MM.1S (cell line): ENCODE measurements at regions not wholly inside any gene's neighbourhood (a gene's known extent, or its start where the extent isn't known, plus 50 kb on each side); places are given as distances from the start of the nearest gene placed in this dataset.

Experiments
- DNase-seq: peaks from one replicate; pipeline ENCODE4 v3.0.0-alpha.2; 2015
- H2AFZ ChIP-seq: fragments of 300-600 bp; sonication (generic); 2 replicates; pipeline ENCODE4 v1.6.0; 2016; ENCODE audit warnings: antibody characterized with exemption, low read length
- H3F3A ChIP-seq: fragments of 300-600 bp; sonication (generic); 2 replicates; pipeline ENCODE4 v1.6.1; 2016; ENCODE audit warnings: mild to moderate bottlenecking, antibody characterized with exemption, low read length, moderate library complexity, mixed read lengths; ENCODE audit not compliant: insufficient read depth
- H3K27ac ChIP-seq: fragments of 300-600 bp; sonication (generic); 2 replicates; pipeline ENCODE4 v1.5.1; 2016; ENCODE audit warnings: mild to moderate bottlenecking, low read length
- H3K27me3 ChIP-seq: fragments of 300-600 bp; sonication (generic); replicated peaks from 2 replicates; pipeline ENCODE4 v1.6.0; 2016; ENCODE audit warnings: low read length; ENCODE audit not compliant: insufficient read depth
- H3K36me3 ChIP-seq: fragments of 300-600 bp; sonication (generic); replicated peaks from 2 replicates; pipeline ENCODE4 v1.6.1; 2016; ENCODE audit warnings: mild to moderate bottlenecking, low read length, mixed read lengths; ENCODE audit not compliant: insufficient read depth
- H3K4me1 ChIP-seq: fragments of 300-600 bp; sonication (generic); 2 replicates; pipeline ENCODE4 v1.6.1; 2016; ENCODE audit warnings: low read length, mixed read lengths
- H3K4me2 ChIP-seq: fragments of 300-600 bp; sonication (generic); 2 replicates; pipeline ENCODE4 v1.6.0; 2016; ENCODE audit warnings: low read depth, low read length
- H3K4me3 ChIP-seq: fragments of 300-600 bp; sonication (generic); 2 replicates; pipeline ENCODE4 v1.5.1; 2016; ENCODE audit warnings: low read length, mixed read lengths
- H3K79me2 ChIP-seq: fragments of 300-600 bp; sonication (generic); 2 replicates; pipeline ENCODE4 v1.6.1; 2016; ENCODE audit warnings: mixed run types, low read length, mixed read lengths
- H3K9ac ChIP-seq: fragments of 300-600 bp; sonication (generic); 2 replicates; pipeline ENCODE4 v1.6.1; 2016; ENCODE audit warnings: low read length, mixed read lengths
- H3K9me2 ChIP-seq: fragments of 300-600 bp; sonication (generic); replicated peaks from 2 replicates; pipeline ENCODE4 v1.6.1; 2016; ENCODE audit warnings: mild to moderate bottlenecking, low read length, mixed read lengths; ENCODE audit not compliant: insufficient read depth
- H3K9me3 ChIP-seq: fragments of 300-600 bp; sonication (generic); replicated peaks from 2 replicates; pipeline ENCODE4 v1.6.1; 2016; ENCODE audit warnings: mild to moderate bottlenecking, low read length, mixed read lengths; ENCODE audit not compliant: insufficient read depth
- H4K20me1 ChIP-seq: fragments of 300-600 bp; sonication (generic); 2 replicates; pipeline ENCODE4 v1.6.1; 2016; ENCODE audit warnings: mild to moderate bottlenecking, low read length, moderate library complexity, mixed read lengths; ENCODE audit not compliant: insufficient read depth
- EZH2 ChIP-seq: fragments of 300-600 bp; sonication (generic); optimal IDR thresholded peaks from 2 replicates; pipeline ENCODE3; 2017; ENCODE audit warnings: low read depth, mild to moderate bottlenecking, antibody characterized with exemption, low read length, mixed read lengths
- EZH2phosphoT487 ChIP-seq: fragments of 300-600 bp; sonication (generic); IDR thresholded peaks from 2 replicates; pipeline ENCODE4 v1.6.1; 2018; ENCODE audit warnings: antibody characterized with exemption, low read length
- TF ChIP-seq, protein P1 (sequence below): fragments of 300-600 bp; sonication (generic); IDR thresholded peaks from 2 replicates; pipeline ENCODE4 v1.5.1; 2016; ENCODE audit warnings: antibody characterized with exemption, low read length, mixed read lengths

DNA sequence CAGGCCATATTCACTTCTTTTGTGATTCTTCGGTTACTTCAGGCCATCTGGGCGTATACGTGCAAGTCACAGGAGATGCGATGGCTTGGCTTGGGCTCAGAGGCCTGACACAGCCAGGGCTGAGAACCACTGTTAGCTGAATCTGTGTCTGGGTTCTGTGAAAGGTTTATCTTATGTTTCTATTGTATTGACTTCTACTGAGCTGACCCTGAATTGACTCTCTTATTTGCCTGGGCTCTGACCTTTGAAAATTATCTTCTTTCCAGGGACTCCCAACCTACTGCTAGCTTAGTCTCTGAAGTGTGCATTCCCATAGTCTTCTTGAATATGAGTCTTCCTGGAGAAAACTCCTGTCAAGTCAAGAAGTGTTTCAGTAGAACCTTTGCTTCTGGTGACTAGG, 226.4 kb upstream of the SOX4 start:
- Histone ChIP-seq H3K27ac (no peak overlapping the region), H3K4me2 (no peak overlapping the region), H3F3A (no peaks in the 10 kb centered on the region), H3K4me1 (no peaks in the 10 kb centered on the region), H3K36me3 (no peaks in the 10 kb centered on the region), H3K9me2 (no peaks in the 10 kb centered on the region), H3K9me3 (no peaks in the 10 kb centered on the region), H3K4me3 (no peak overlapping the region), H4K20me1 (no peaks in the 10 kb centered on the region), H3K9ac (no peak overlapping the region), H3K79me2 (no peaks in the 10 kb centered on the region), H3K27me3 (no peaks in the 10 kb centered on the region), H2AFZ (no peak overlapping the region)
- TF ChIP-seq, protein P1, sequence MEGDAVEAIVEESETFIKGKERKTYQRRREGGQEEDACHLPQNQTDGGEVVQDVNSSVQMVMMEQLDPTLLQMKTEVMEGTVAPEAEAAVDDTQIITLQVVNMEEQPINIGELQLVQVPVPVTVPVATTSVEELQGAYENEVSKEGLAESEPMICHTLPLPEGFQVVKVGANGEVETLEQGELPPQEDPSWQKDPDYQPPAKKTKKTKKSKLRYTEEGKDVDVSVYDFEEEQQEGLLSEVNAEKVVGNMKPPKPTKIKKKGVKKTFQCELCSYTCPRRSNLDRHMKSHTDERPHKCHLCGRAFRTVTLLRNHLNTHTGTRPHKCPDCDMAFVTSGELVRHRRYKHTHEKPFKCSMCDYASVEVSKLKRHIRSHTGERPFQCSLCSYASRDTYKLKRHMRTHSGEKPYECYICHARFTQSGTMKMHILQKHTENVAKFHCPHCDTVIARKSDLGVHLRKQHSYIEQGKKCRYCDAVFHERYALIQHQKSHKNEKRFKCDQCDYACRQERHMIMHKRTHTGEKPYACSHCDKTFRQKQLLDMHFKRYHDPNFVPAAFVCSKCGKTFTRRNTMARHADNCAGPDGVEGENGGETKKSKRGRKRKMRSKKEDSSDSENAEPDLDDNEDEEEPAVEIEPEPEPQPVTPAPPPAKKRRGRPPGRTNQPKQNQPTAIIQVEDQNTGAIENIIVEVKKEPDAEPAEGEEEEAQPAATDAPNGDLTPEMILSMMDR, result no peak
- TF ChIP-seq EZH2phosphoT487 (no peak), EZH2 (no peak)
- DNase-seq, result no peak

DNA sequence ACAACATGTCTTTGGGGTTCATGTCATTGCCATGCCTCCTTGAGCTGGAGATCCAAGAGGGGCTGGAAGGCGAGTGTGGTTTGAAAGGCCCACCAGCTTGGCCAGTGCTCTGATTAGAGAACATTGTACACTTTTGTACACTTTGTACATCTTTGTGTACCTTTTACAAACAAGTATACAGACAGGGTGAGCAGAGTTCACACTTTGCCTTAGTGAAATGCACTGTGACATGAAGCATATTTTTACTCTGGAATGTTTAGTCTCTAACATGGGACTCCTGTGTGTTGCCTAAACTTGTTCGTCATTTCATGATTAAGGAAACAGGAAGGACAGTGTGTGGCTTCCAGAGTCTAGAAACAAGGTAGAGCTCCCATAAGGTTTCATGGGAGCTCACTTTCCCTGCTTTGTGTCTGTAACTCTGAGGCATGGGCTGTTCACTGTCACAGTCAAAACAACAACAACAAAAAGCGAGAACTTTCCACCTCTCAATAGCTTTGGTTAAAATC, 225.8 kb upstream of the SOX4 start:
- H3K79me2 ChIP-seq, result no peaks in the 10 kb centered on the region
- TF ChIP-seq, protein P1, result no peak
- TF ChIP-seq EZH2phosphoT487, result no peak
- no peak for TF ChIP-seq EZH2
- H3K4me1 ChIP-seq, result no peaks in the 10 kb centered on the region
- DNase-seq, result no peak
- no peak overlapping the region for H3K4me2 ChIP-seq
- no peaks in the 10 kb centered on the region for H3K27me3 ChIP-seq
- no peaks in the 10 kb centered on the region for H3F3A ChIP-seq
- H3K9me2 ChIP-seq, result no peaks in the 10 kb centered on the region
- no peaks in the 10 kb centered on the region for H4K20me1 ChIP-seq
- H3K9ac ChIP-seq, result no peak overlapping the region
- H2AFZ ChIP-seq, result no peak overlapping the region
- H3K9me3 ChIP-seq, result no peaks in the 10 kb centered on the region
- H3K4me3 ChIP-seq, result no peak overlapping the region
- H3K27ac ChIP-seq, result no peak overlapping the region
- H3K36me3 ChIP-seq, result no peaks in the 10 kb centered on the region

DNA sequence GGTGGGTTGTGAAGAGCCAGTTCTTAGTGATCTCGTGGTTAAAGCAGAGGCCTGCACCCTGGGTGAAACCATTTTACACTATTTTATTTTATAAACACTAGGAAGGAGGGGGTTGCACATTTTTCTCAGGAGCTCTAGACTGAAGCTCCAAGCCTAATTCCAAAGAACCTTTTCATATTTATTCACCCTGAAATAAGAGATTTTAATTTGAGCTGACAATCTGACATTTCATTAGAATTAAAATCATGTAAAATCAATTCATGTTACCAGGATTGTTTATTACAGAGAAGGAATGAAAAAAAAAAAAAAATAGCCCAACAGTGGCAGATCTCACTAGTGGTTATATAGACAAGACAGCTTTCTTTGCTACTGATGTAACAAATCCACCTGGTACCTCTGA, 222.5 kb upstream of the SOX4 start:
- Histone ChIP-seq H3K9me2 (no peaks in the 10 kb centered on the region), H3F3A (no peaks in the 10 kb centered on the region), H3K4me2 (no peak overlapping the region), H3K9me3 (no peaks in the 10 kb centered on the region), H3K27me3 (no peaks in the 10 kb centered on the region), H3K4me3 (no peak overlapping the region), H3K27ac (no peak overlapping the region), H4K20me1 (no peaks in the 10 kb centered on the region), H3K4me1 (no peaks in the 10 kb centered on the region), H3K79me2 (no peaks in the 10 kb centered on the region), H3K36me3 (no peaks in the 10 kb centered on the region), H3K9ac (no peak overlapping the region), H2AFZ (no peak overlapping the region)
- TF ChIP-seq, protein P1, result no peak
- TF ChIP-seq EZH2, result no peak
- TF ChIP-seq EZH2phosphoT487, result no peak
- DNase-seq, result no peak
